ENCODE measurements at regions not wholly inside any gene's neighbourhood (a gene's known extent, or its start where the extent isn't known, plus 50 kb on each side); places are given as distances from the start of the nearest gene placed in this dataset.

DNA sequence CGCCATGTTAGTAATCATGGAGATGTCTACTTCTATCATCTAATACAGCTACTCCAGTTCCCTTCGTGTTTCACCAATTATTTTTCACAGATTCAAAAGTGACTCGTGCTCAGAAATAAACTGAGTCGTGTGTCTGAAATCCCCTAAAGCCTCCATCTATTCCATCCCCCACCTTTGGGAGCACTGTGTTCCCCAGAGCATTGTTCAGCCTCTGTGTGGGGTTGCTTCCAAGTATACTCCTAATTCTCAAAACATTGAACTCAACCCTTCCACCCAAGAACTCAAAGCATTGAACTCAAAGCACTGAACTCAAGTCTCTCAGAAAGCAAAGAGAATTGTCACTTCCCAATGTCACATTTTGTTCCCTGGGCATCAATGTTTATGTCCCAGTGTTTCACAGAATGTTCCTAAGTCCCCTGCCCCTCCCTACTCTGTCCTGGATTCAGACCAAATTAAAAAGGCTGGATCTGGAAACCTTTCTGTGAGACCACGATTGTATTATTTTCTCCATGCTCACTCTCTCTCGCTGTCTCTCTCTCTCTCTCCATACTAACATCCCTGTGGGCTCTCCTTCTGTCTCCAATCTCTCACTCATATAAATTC lies 138.5 kb upstream of the QRFPR start:
- DNase-seq (ENCODE audit: low read depth) = no peak

DNA sequence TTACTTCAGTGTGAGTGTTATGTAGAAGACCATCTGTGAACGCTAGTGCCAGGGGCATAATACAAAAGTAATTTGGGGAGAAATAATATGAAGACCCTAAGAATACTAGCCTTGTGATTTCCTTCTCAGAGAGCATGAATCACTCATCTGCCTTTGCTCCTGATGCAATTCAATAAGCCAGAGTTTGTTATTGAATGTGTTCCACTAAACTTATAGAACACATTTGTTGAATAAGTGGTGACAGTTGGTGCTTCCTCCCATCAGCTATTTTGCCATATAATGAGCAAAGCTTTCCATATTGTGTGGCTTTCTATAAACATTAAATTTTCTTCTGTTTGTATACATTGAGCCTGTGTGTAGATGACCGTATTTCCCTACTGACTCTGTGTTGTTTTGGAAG lies 136.4 kb upstream of the QRFPR start:
- no peak for DNase-seq (ENCODE audit: low read depth)

DNA sequence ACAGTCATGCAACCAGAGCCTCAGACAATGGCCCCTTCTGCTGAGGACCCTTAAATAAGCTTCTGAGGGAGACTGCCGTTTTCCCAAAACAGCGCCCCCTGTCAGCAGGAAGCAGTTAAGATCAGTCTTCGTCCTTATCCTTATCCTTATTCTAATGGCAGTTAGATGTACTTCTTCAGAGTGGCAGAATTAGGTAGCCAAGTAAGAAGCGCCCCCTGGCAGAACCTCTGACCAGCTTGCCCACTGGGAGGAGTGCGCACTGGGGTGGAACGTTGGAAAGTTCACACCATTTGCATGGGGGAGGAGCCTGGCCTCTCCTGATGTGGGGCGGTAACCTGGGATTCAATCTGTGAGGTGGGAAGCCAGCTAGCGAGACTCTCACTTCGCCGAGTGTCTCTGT lies 133.6 kb upstream of the QRFPR start:
- DNase-seq (ENCODE audit: low read depth) = no peak

DNA sequence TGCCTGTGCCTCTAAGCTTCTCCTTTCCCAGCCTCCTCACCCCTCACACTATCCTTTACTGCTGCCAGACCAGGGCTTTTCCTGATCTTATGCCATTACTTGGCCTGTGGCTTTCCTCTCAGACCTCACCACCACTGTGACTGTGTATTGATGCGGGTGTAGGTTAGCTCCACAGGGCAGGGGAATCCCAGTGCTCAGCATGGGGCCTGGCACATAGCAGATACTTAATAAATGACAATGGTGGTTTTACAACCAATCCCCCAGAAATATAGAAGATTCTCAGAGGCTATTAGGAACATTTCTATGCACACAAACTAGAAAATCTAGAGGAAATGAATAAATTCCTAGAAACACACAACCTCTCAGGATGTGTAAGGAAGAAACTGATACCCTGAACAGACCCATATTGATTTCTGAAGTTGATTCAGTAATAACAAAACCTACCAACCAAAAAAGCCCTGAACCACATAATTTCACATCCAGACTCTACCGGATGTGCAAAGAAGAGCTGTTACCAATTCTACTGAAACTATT lies 129.6 kb upstream of the QRFPR start:
- no peak for DNase-seq (ENCODE audit: low read depth)

DNA sequence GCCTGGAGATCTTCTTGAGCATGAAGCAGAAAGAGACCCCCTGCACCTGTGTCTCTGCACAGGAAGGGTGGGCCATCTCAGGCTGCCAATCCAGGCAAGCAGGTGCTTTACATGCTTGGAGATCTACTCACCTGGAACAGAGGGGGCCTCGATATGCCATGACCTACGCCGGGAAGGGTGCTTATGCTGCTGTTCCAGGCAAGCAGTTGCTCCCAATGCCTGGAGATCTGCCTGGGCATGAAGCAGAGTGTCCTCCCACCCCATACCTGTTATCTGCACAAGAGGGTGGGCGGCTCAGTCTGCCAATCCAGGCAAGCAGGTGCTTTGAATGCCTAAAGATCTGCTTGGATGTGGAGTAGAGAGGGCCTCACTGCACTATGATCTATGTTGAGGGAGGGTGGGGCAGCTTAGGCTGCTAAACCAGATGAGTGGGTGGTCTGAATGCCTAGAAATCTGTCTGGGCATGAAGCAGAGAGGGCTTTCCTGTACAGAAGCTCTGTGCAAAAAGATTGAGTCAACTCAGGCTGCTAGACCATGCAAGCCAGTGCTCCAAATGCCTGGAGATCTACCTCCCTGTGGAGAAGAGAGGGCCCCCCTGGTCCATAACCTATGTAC lies 104.5 kb upstream of the QRFPR start:
- DNase-seq (ENCODE audit: low read depth) = no peak

DNA sequence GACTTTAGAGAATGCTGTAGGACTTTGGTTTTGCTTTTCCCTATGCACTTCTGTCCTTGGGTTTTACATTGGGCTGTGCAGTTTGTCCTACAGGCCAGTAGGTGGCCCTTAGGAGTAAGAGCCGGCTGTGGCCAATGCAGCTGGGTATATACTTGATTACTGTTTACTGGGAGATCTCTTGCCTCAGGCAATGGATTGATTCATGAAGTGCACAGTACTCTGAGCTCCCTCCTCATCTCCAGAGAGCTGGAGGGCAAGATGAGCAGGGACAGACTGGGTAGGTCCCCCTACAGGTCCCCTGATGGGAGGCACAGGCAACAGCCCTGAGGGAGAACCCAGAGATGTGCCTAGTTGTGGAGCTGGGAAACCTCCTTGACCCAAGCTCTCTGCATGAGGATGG lies 103.8 kb upstream of the QRFPR start:
- no peak for DNase-seq (ENCODE audit: low read depth)

DNA sequence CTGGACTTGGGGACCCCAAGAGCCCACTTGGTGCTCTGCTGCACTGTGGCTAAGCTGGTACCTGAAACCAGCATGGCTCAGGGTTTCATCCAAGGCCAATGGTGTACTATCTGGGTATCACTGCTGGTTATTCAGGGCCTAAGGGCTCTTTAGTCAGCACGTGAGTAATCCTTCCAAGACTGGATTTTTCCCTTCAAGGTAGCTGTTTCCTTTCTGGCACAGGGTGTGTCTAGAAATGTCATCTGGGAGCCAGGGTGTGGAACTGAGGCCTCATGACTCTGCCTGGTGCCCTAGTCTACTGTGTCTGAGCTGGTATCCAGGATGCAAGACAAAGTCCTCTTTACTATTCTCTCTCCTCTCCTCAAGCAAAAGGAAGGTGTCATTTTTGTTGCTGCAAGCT lies 99.0 kb upstream of the QRFPR start:
- no peak for DNase-seq (ENCODE audit: low read depth)

DNA sequence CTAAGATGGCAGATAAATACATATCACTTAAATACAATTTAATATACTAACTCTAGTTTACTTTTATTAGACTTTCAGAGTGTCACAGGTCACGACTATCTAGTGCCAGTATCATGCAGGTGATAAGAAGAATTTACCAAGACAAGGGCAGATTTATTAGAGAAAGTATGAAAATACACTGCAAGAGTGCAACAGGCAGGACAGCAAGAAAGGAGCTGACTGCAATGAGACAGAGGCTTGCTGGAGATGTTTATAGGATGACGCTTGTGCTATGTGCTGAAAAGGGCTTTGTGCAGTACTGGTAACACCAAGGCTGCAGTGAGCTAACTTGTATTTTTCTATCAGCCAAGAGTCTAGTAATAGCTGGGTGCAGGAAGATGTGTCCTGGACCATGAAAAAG lies 96.7 kb upstream of the QRFPR start:
- no peak for DNase-seq (ENCODE audit: low read depth)

DNA sequence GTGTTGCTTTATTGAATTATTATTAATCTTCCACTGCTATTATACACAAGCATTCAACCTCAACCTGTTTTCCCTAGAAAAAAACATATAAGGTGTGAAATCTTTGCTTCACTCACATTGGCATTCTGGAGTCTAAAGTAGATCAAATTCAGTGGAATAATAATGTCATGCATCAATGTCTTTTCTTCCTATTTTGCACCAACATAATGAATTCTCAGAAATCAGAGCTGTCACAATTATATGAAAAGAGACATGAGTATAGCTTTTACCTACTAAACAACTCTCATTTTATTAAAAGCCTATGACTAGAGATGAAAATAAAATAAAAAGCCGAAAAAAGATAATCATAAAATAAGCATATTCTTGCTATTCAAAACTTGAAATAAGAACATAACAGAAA lies 96.3 kb upstream of the QRFPR start:
- DNase-seq (ENCODE audit: low read depth) = no peak

DNA sequence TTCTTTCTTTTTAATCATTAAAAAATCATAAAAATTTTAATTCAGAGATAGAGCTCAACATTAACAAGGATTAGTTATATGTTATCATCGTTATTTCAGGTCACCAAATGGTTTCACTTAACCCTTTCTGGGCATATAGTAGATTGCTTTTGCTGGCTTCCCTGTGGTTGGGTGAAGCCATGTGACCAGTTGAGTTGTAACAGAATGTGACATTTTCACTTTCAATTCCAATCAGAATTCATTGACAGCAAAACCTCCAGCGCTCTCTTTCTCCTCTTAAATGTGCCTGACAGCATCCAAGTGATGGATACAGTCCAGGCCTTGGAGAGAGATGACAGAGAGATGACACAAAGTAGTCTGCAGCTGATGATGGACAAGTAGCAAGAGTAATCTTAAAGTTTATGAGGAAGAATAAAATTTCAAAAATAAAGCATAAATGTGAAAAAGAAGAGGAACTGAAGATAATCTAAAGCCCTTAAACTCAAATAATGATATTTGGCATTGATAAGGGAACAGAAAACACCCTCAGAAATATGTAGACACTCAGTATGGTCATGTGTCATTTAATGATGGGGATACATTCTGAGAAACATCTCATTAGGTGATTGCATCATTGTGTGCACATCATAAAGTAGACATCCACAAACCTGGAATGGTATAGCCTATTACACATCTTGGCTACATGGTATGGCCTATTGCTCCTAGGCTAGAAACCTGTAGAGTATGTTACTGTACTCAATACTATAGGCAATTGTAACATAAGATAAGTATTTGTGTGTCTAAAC lies 92.3 kb upstream of the QRFPR start:
- no peak for DNase-seq (ENCODE audit: low read depth)

DNA sequence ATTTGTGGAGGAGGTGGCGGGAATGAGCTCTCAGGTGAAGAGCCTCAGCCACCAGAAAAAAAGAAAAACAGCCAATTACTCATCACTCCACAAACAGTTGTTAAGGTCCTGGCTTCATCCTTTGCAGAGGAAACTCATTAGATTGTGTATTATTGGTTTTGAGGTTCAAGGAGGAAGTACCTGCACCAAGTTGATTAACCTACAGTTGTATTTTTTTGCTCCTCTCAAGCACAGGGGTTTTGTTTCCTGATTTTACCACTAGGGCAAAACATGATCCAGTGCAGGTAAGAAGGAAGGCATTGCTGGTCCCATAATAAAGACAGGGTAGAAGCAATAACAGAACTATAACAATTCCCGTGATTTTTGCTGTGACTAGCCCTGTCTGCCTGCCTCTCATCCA lies 84.0 kb upstream of the QRFPR start:
- no peak for DNase-seq (ENCODE audit: low read depth)

DNA sequence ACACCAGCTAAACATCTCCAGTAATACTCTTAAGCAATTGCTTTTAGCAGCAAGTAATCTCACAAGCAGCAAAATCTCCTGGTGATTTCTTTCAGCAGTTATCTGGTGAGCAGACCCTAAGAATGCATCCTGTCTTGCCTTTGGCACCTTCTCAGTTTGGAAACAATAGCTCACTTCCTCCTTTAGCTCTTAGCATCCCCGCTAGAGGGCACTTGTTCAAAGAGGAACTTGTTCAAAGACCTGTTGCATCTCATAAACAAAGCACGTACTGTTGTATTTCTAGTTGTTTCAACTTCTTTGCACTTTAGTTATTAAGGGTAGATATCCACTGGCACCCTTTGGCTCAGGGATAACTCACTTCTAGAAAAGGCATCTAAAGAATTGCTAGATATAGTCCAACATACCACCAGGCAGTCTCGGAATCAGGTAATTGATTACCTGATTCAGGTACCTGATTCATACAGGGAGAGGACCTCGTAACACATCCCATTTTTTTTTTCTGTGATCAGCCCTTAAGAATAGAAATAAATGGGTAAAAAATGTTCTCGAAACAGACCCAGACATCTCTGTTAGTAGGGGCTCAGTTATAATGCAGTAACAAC lies 81.9 kb upstream of the QRFPR start:
- DNase-seq (ENCODE audit: low read depth) = peak; percentile 7

DNA sequence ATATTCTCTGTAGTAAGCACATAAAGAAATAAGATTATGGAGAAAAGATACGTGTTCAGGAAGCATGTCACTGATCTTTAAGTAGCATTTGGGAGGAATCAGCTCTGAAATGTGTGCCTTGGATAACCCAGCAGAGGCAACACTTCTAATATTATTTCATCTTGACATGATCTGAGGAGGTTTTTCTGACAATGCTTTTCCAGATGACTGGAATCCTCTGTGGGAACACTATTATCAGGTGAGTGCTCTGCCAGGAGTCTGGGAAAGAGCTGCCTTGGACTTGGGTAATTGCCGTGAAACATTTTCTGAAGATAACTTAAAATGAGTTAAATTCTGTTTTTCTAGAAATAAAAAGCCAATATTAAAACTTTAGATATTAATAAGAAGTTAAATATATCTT lies 78.2 kb upstream of the QRFPR start:
- DNase-seq (ENCODE audit: low read depth) = no peak

DNA sequence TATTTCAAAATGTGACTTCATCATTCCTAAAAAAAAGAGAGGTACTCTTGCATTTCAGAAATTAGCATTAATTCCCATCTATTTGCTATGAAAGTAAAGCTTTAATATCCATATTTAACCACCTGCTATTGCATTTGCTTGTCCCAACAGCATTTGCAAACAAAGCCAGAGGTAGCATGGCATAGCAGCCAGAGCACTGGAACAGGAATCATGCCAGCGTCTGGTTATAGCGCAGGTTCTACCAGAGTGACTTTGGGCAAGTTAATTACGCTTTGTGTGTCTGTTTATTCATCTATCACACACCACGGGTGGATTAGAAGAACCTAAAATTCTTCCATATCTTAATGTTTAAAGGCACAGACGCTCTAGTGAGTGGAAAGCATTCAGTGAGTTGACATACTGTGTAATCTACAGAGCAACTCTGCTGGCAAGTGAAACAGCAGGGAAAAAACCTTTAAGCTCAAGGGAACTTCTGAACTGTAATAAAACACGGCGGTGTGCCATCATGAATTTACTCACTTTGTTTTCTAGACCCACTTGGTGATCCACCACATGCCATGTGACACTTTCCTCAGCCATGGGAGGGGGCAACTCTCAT lies 76.6 kb upstream of the QRFPR start:
- DNase-seq (ENCODE audit: low read depth) = no peak

DNA sequence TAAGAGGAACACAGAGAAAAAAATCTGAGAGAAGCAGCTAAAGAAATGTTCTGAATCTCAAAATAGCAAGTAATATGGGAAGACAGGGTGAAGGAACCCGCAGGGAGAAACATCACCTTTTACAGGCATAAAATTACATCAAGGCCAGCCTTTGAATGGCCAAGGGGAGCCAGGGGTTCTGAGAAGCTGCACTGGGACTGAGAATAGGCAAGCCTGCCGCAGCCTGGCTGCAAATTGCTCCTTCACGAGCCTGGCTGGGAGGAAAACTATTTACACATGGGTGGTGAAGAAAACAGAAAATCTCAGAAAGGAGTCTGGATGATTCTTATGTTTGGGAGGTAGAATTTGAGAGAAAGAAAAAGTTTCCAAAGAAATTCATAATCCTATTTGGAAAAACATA lies 74.5 kb upstream of the QRFPR start:
- DNase-seq (ENCODE audit: low read depth) = no peak

DNA sequence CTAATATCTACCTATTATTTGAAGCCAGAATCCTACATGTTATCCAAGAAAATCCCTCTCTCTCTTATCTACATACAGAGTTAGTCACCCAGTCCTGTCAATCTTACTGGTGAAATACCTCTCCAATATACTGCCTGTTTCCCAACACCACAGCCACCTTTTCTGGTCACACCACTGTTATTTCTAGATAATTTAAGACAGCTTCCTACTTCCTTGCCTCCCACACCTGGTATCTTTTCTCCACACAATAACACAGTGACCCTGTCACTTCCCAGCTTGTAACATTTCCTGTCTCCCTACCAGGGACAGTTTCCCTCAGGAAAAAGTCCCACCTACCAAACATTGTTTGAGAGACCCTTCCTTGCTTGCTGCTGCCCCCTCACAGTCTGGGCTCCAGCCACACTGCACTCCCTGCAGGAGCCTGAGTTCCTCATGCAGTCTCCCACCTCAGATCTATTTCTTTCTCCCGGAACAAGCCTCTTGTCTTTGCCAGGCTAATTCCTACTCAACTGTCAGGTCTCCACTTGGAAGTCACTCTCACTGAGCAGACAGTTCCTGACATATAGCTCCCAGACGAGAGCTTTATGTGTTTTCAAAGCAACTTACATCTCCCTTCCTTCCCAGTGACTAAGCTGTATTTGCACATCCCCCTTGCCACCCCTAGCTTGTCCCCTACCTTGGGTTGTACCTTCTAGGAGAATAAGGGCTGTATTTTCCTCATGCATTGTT lies 73.6 kb upstream of the QRFPR start:
- no peak for DNase-seq (ENCODE audit: low read depth)

DNA sequence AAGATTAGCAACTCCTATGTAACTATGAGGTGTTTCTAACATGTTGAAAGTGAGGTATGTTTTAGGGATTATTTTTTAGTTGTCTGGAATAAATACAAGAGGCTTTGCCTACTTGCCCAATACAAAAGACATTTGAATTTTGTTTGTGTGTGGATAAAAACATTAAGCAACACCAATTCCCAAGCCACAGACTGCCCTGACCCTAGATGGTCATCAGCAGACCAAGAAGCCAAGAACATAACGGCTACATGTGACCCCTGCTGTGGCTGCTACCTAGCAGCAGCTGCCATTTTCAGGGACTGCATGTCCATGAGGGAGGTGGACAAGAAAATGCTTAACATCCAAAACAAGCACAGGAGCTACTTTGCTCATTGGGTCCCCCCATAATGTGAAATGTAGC lies 70.5 kb upstream of the QRFPR start:
- no peak for DNase-seq (ENCODE audit: low read depth)

DNA sequence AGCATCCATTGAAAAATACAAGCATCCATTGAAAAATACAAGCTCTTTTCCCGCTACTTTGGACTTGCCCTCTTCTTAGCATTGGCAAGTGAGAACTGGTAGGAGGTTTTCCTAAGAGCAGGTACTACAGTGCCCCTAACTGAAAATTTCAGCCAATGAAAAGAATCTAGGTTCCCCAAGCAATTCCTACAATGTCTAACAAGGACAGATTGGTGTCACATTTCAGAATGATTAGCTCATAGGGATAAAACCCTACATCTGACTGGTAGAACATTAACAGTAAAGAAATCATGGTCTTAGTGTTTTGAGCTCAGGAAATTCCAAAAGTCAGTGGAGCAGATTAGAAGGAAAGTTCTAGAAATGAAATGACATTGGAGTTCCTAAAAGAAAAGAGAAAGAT lies 68.6 kb upstream of the QRFPR start:
- no peak for DNase-seq (ENCODE audit: low read depth)

DNA sequence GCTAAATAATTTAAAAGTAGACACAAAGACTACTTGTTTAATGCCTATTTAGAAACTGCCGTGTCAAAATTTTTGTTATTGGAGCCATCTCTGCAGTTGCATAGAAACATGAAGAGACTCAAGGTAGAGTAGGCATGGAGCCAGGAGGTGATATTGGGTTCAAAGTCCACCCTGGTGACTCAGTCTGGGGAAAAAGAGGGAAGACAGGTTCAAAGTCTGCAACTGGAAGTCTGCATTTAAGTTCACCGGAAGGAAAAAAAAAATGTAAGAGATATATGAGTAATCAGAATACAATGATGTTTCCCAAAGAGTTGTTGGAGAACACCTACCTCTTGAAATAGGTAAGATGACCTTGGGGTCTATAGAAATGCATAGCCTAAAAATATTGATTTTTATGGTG lies 67.4 kb upstream of the QRFPR start:
- DNase-seq (ENCODE audit: low read depth) = no peak

DNA sequence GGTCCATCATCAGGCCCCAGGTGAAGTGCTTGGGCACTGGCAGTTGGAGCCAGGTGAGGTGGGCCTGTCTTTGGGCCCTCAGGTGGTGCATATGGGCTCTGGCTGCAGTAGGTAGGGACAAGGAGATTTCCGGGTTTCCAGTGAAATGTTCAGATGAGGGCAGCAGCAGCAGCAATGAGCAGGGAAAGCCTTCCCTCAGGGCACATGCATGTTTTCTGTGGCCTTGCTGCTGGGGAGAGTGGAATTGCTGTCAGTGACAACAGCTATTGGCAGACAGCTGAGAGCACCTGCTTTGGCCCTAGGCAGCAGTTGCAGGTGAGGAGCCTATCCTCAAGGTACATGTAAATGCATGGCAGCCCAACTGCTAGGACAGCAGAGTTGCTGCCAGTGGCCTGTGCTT lies 58.9 kb upstream of the QRFPR start:
- no peak for DNase-seq (ENCODE audit: low read depth)
